Prostate gland (tissue), 2 donors: ENCODE measurements at regions not wholly inside any gene's neighbourhood (a gene's known extent, or its start where the extent isn't known, plus 50 kb on each side); places are given as distances from the start of the nearest gene placed in this dataset.

Experiments
- CTCF ChIP-seq, 4 experiments: fragments of 200-600 bp in 2 of 4; fragments of 450-650 bp in 2 of 4; sonication (generic) in 2 of 4; IDR thresholded peaks; 1 replicate in 3 of 4; 2 replicates in 1 of 4; pipeline ENCODE4 v1.5.1; 2016 to 2019; ENCODE audit warnings: antibody characterized with exemption in 4 of 4, mild to moderate bottlenecking in 2 of 4, moderate library complexity in 2 of 4
- POLR2A ChIP-seq: fragments of 450-650 bp; IDR thresholded peaks from one replicate; pipeline ENCODE4 v1.6.1; 2016; ENCODE audit warnings: antibody characterized with exemption, mild to moderate bottlenecking

- TF ChIP-seq CTCF (IDR thresholded peaks at IDR 0.05) (no peak), POLR2A (no peak)
Measured at GRCh38 chr6:113287396-113287795, 569.7 kb upstream of the MARCKS start.
